PC-3 (cell line): ENCODE measurements at regions not wholly inside any gene's neighbourhood (a gene's known extent, or its start where the extent isn't known, plus 50 kb on each side); places are given as distances from the start of the nearest gene placed in this dataset.
"Not testable (repeated sequence)": the region's sequence is repeated elsewhere in the genome, so short reads cannot be mapped to it uniquely, and the experiment has no call there.

Experiments
- ATAC-seq: fragments of 200-7000 bp; cut with Tn5 transposase; 2 replicates; pipeline ENCODE4 v1.9.1; 2020; ENCODE audit warnings: mild to moderate bottlenecking, moderate library complexity
- BruUV-seq: library from RNA; stranded (reverse); fragments of 400-500 nt; replicated peaks from 2 replicates; lab custom pipeline; 2021; lab: Mats Ljungman, UMichigan
- CTCF ChIA-PET: fragments of 300-600 bp; sonication (Branson Sonifier 250); formaldehyde crosslinking; loops from one replicate; lab custom pipeline; 2022; ENCODE audit warnings: antibody characterized with exemption; lab: Charles Lee
- POLR2A ChIA-PET: fragments of 300-600 bp; sonication (Branson Sonifier 250); formaldehyde crosslinking; loops from one replicate; lab custom pipeline; 2022; ENCODE audit warnings: antibody characterized with exemption; ENCODE audit not compliant: unreplicated experiment; lab: Charles Lee
- DNase-seq: peaks from one replicate; pipeline ENCODE4 v3.0.0-alpha.2; 2015
- H2AFZ ChIP-seq: fragments of 300-600 bp; sonication (generic); 2 replicates; pipeline ENCODE4 v1.6.0; 2016; ENCODE audit warnings: antibody characterized with exemption, low read length
- H3F3A ChIP-seq: fragments of 300-600 bp; sonication (generic); one replicate; pipeline ENCODE4 v1.6.0; 2017; ENCODE audit warnings: antibody characterized with exemption, low read length, control low read depth, mild to moderate bottlenecking; ENCODE audit not compliant: unreplicated experiment
- H3K27ac ChIP-seq: fragments of 300-600 bp; sonication (generic); 2 replicates; pipeline ENCODE4 v1.5.1; 2016; ENCODE audit warnings: mild to moderate bottlenecking, low read length
- H3K27me3 ChIP-seq: fragments of 300-600 bp; sonication (generic); 2 replicates; pipeline ENCODE4 v1.6.1; 2016; ENCODE audit warnings: low read length, mixed read lengths
- H3K36me3 ChIP-seq: fragments of 300-600 bp; sonication (generic); 2 replicates; pipeline ENCODE4 v1.6.1; 2016; ENCODE audit warnings: low read depth, mixed run types, low read length, mixed read lengths
- H3K4me1 ChIP-seq: fragments of 300-600 bp; sonication (generic); 2 replicates; pipeline ENCODE4 v1.5.1; 2016; ENCODE audit warnings: low read length; ENCODE audit not compliant: insufficient read depth
- H3K4me2 ChIP-seq: fragments of 300-600 bp; sonication (generic); 2 replicates; pipeline ENCODE4 v1.6.0; 2016; ENCODE audit warnings: low read length
- H3K4me3 ChIP-seq: fragments of 300-600 bp; sonication (generic); 2 replicates; pipeline ENCODE4 v1.5.1; 2016; ENCODE audit warnings: mild to moderate bottlenecking, low read length, mixed read lengths
- H3K79me2 ChIP-seq: fragments of 300-600 bp; sonication (generic); 2 replicates; pipeline ENCODE4 v1.6.1; 2017; ENCODE audit warnings: low read length, mixed read lengths
- H3K9ac ChIP-seq: fragments of 300-600 bp; sonication (generic); 2 replicates; pipeline ENCODE4 v1.6.0; 2016; ENCODE audit warnings: mild to moderate bottlenecking, low read length
- H3K9me2 ChIP-seq: fragments of 300-600 bp; sonication (generic); replicated peaks from 2 replicates; pipeline ENCODE4 v1.6.1; 2016; ENCODE audit warnings: mixed run types, low read length, mixed read lengths
- H3K9me3 ChIP-seq: fragments of 300-600 bp; sonication (generic); 2 replicates; pipeline ENCODE4 v1.6.1; 2016; ENCODE audit warnings: low read length, mixed read lengths
- H4K20me1 ChIP-seq: fragments of 300-600 bp; sonication (generic); 2 replicates; pipeline ENCODE4 v1.6.1; 2016; ENCODE audit warnings: low read length, mixed read lengths
- CTCF ChIP-seq: fragments of 300-600 bp; sonication (generic); conservative IDR thresholded peaks from 2 replicates; pipeline ENCODE4 v1.5.1; 2017; ENCODE audit warnings: antibody characterized with exemption, low read depth, mild to moderate bottlenecking, low read length
- EZH2 ChIP-seq: fragments of 300-600 bp; sonication (generic); IDR thresholded peaks from one replicate; pipeline ENCODE4 v1.6.1; 2017; ENCODE audit warnings: antibody characterized with exemption, mild to moderate bottlenecking, low read length; ENCODE audit not compliant: unreplicated experiment
- EZH2phosphoT487 ChIP-seq: fragments of 300-600 bp; sonication (generic); IDR thresholded peaks from 2 replicates; pipeline ENCODE4 v1.6.1; 2018; ENCODE audit warnings: mild to moderate bottlenecking, antibody characterized with exemption, low read length, borderline replicate concordance
- intact Hi-C: fragments of 100-400 bp; cut with micrococcal nuclease; formaldehyde crosslinking; loops from 2 replicates; pipeline ENCODE4 v1.9.0; 2023

DNA sequence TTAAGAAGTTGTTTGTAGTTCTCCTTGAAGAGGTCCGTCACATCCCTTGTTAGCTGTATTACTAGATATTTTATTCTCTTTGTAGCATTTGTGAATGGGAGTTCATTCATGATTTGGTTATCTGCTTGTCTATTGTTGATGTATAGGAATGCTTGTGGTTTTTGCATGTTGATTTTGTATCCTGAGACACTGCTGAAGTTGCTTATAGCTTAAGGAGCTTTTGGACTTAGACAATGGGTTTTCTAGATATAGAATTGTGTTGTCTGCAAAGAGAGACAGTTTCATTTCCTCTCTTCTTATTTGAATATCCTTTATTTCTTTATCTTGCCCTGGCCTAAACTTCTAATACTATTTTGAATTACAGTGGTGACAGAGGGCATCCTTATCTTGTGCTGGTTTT lies 52.1 kb upstream of the GRID2 start:
- no peaks in the 10 kb centered on the region for H3K4me1 ChIP-seq
- CTCF ChIA-PET, result no interaction called here
- no TSS peak for BruUV-seq

GRCh38 chr4:92252358-92252757 lies 51.4 kb upstream of the GRID2 start:
- H3K4me3 ChIP-seq, H3K36me3 ChIP-seq, BruUV-seq, H3K4me2 ChIP-seq, POLR2A ChIA-PET, CTCF ChIA-PET, H3K79me2 ChIP-seq, H3K27ac ChIP-seq, H4K20me1 ChIP-seq, H3K9me2 ChIP-seq, H3K4me1 ChIP-seq, intact Hi-C loops, ATAC-seq, H3F3A ChIP-seq, H3K27me3 ChIP-seq, DNase-seq, H3K9ac ChIP-seq, H3K9me3 ChIP-seq, H2AFZ ChIP-seq: not testable (repeated sequence)

More for the DNA sequence above, 52.1 kb upstream of the GRID2 start:
- no peaks in the 10 kb centered on the region for H3K79me2 ChIP-seq
- no peak overlapping the region for H3K27ac ChIP-seq
- H3K27me3 ChIP-seq, result no peaks in the 10 kb centered on the region
- H3K4me2 ChIP-seq, result no peak overlapping the region
- H3K36me3 ChIP-seq, result no peaks in the 10 kb centered on the region
- intact Hi-C loops, result no loop called here
- no peaks in the 10 kb centered on the region for H4K20me1 ChIP-seq
- H3K9me2 ChIP-seq, result no peaks in the 10 kb centered on the region
- POLR2A ChIA-PET, result no interaction called here
- DNase-seq (no peak), ATAC-seq (no peak)
- TF ChIP-seq CTCF (no peak), EZH2phosphoT487 (no peak)
- no peaks in the 10 kb centered on the region for H3F3A ChIP-seq
- H3K9ac ChIP-seq, result no peak overlapping the region
- no peaks in the 10 kb centered on the region for H3K9me3 ChIP-seq
- no peak overlapping the region for H3K4me3 ChIP-seq
- no peak overlapping the region for H2AFZ ChIP-seq

GRCh38 chr4:92252846-92253245 lies 50.9 kb upstream of the GRID2 start:
- no peak for TF ChIP-seq EZH2phosphoT487
- no peak for TF ChIP-seq CTCF
- no peak for TF ChIP-seq EZH2
- Histone ChIP-seq H3K4me1 (no peaks in the 10 kb centered on the region), H3K27me3 (no peaks in the 10 kb centered on the region), H2AFZ (no peak overlapping the region), H3K4me3 (no peak overlapping the region), H3K9me2 (no peaks in the 10 kb centered on the region), H3K9ac (no peak overlapping the region), H3K79me2 (no peaks in the 10 kb centered on the region), H3F3A (no peaks in the 10 kb centered on the region), H3K27ac (no peak overlapping the region), H3K4me2 (no peak overlapping the region), H3K36me3 (no peaks in the 10 kb centered on the region), H4K20me1 (no peaks in the 10 kb centered on the region), H3K9me3 (no peaks in the 10 kb centered on the region)
- no peak for ATAC-seq
- BruUV-seq, result no TSS peak
- ChIA-PET POLR2A (no interaction called here), CTCF (no interaction called here)
- intact Hi-C loops, result no loop called here
- no peak for DNase-seq
